GM12801 (cell line): ENCODE measurements at regions not wholly inside any gene's neighbourhood (a gene's known extent, or its start where the extent isn't known, plus 50 kb on each side); places are given as distances from the start of the nearest gene placed in this dataset.

Experiments used
- CTCF ChIP-seq: IDR thresholded peaks from one replicate; pipeline ENCODE4 v1.5.1; 2011; ENCODE audit warnings: control low read depth; ENCODE audit not compliant: insufficient read length; ENCODE audit errors: extremely low read depth

GRCh38 chr4:123469696-123470095 lies 73.1 kb downstream of the SPRY1 start:
- TF ChIP-seq CTCF: no peak

- TF ChIP-seq CTCF: no peak
Measured at GRCh38 chr4:123470640-123471039, 74.0 kb downstream of the SPRY1 start.

- no peak for TF ChIP-seq CTCF
Measured at GRCh38 chr4:123471655-123472369, 75.2 kb downstream of the SPRY1 start.

- no peak for TF ChIP-seq CTCF
Measured at GRCh38 chr4:123474817-123475216, 78.2 kb downstream of the SPRY1 start.

GRCh38 chr4:123476089-123476488 lies 79.5 kb downstream of the SPRY1 start:
- no peak for TF ChIP-seq CTCF

GRCh38 chr4:123477711-123478209 lies 81.2 kb downstream of the SPRY1 start:
- TF ChIP-seq CTCF: no peak

GRCh38 chr4:123478859-123479345 lies 82.3 kb downstream of the SPRY1 start:
- TF ChIP-seq CTCF: no peak
